Peyer's patch (tissue), 4 donors: ENCODE measurements at regions not wholly inside any gene's neighbourhood (a gene's known extent, or its start where the extent isn't known, plus 50 kb on each side); places are given as distances from the start of the nearest gene placed in this dataset.

ENCODE experiments used
- POLR2A ChIP-seq, 2 donors: fragments of 450-650 bp; IDR thresholded peaks; one replicate each; pipeline ENCODE4 v1.5.1; 2017; ENCODE audit warnings: antibody characterized with exemption in 2 of 2, mild to moderate bottlenecking in 2 of 2, moderate library complexity in 2 of 2
- TF ChIP-seq, protein P1 (sequence below), 6 experiments: fragments of 450-650 bp in 4 of 6; fragments of 200-600 bp in 2 of 6; sonication (generic) in 1 of 6; IDR thresholded peaks; one replicate each; pipeline ENCODE4 v1.5.1; 2017 to 2019; ENCODE audit warnings: antibody characterized with exemption in 6 of 6, mild to moderate bottlenecking in 3 of 6, moderate library complexity in 1 of 6

DNA sequence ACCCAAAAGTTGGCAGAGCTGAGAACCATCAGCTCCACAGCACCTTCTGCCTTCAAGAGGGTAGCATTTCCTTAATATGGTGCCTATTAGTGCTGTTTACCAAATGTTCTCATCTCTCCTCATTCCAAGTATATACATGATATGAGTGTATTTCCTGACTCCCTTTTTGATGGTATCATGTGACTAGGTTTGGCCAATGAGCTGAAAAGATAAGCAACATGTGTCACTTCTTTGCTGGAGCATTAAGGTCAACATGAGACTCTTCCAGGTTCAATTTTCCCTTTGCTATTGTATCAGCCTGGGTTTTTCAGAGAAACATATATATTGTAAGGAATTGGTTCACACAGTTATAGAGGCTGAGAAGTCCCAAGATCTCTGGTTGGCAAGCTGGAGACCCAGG, 310.9 kb downstream of the HRH4 start:
- TF ChIP-seq, protein P1, sequence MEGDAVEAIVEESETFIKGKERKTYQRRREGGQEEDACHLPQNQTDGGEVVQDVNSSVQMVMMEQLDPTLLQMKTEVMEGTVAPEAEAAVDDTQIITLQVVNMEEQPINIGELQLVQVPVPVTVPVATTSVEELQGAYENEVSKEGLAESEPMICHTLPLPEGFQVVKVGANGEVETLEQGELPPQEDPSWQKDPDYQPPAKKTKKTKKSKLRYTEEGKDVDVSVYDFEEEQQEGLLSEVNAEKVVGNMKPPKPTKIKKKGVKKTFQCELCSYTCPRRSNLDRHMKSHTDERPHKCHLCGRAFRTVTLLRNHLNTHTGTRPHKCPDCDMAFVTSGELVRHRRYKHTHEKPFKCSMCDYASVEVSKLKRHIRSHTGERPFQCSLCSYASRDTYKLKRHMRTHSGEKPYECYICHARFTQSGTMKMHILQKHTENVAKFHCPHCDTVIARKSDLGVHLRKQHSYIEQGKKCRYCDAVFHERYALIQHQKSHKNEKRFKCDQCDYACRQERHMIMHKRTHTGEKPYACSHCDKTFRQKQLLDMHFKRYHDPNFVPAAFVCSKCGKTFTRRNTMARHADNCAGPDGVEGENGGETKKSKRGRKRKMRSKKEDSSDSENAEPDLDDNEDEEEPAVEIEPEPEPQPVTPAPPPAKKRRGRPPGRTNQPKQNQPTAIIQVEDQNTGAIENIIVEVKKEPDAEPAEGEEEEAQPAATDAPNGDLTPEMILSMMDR (IDR thresholded peaks at IDR 0.05) = no peak
- no peak for TF ChIP-seq POLR2A (IDR thresholded peaks at IDR 0.05)
